Endothelial cell (in vitro differentiated cells): ENCODE measurements at regions not wholly inside any gene's neighbourhood (a gene's known extent, or its start where the extent isn't known, plus 50 kb on each side); places are given as distances from the start of the nearest gene placed in this dataset.

ENCODE experiments used
- DNase-seq: peaks from one replicate; pipeline ENCODE4 v3.0.0; 2021; ENCODE audit warnings: low spot score
- H3K27ac Mint-ChIP-seq: one replicate; pipeline ENCODE4 v1.8.0; 2021; ENCODE audit warnings: mixed read lengths, inconsistent platforms; ENCODE audit not compliant: unreplicated experiment
- H3K27me3 Mint-ChIP-seq: one replicate; pipeline ENCODE4 v1.8.0; 2021; ENCODE audit warnings: mild to moderate bottlenecking, moderate library complexity, mixed read lengths, inconsistent platforms; ENCODE audit not compliant: unreplicated experiment
- H3K36me3 Mint-ChIP-seq: one replicate; pipeline ENCODE4 v1.8.0; 2021; ENCODE audit warnings: mild to moderate bottlenecking, low read depth, mixed read lengths, inconsistent platforms; ENCODE audit not compliant: unreplicated experiment
- H3K4me1 Mint-ChIP-seq: one replicate; pipeline ENCODE4 v1.8.0; 2021; ENCODE audit warnings: mild to moderate bottlenecking, mixed read lengths, inconsistent platforms; ENCODE audit not compliant: unreplicated experiment
- H3K4me3 Mint-ChIP-seq: one replicate; pipeline ENCODE4 v1.8.0; 2021; ENCODE audit warnings: mild to moderate bottlenecking, mixed read lengths, inconsistent platforms; ENCODE audit not compliant: unreplicated experiment
- H3K9me3 Mint-ChIP-seq: one replicate; pipeline ENCODE4 v1.8.0; 2021; ENCODE audit warnings: mixed read lengths, inconsistent platforms; ENCODE audit not compliant: unreplicated experiment
- TF ChIP-seq, protein P1 (sequence below): fragments of 200-600 bp; sonication (generic); IDR thresholded peaks from one replicate; pipeline ENCODE4 v1.5.0; 2021; ENCODE audit warnings: antibody characterized with exemption; ENCODE audit not compliant: unreplicated experiment

DNA sequence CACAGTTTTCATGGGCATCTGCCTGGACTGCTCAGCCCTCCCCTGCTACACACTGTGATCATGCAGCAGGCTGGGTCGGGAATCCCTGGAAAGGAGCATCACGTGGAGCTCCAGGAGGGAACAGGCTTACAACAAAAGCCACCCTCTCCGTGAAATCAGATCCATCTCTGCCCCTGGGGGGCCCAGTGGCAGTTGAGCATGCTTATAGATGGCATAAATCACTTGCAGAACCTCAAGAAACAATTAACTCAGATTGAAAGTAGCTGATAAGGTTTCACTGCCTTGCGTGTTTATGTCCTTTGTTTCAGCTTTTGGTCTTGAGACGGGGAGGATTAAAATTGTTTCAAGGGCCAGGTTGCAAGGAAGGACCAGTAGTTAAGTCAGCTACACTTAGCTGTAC is 354.8 kb upstream of the MEIS1 start:
- TF ChIP-seq, protein P1, sequence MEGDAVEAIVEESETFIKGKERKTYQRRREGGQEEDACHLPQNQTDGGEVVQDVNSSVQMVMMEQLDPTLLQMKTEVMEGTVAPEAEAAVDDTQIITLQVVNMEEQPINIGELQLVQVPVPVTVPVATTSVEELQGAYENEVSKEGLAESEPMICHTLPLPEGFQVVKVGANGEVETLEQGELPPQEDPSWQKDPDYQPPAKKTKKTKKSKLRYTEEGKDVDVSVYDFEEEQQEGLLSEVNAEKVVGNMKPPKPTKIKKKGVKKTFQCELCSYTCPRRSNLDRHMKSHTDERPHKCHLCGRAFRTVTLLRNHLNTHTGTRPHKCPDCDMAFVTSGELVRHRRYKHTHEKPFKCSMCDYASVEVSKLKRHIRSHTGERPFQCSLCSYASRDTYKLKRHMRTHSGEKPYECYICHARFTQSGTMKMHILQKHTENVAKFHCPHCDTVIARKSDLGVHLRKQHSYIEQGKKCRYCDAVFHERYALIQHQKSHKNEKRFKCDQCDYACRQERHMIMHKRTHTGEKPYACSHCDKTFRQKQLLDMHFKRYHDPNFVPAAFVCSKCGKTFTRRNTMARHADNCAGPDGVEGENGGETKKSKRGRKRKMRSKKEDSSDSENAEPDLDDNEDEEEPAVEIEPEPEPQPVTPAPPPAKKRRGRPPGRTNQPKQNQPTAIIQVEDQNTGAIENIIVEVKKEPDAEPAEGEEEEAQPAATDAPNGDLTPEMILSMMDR = no peak
- DNase-seq = no peak
- Mint-ChIP-seq H3K36me3 (no peaks in the 10 kb centered on the region), H3K9me3 (no peaks in the 10 kb centered on the region), H3K4me1 (no peaks in the 10 kb centered on the region), H3K27ac (no peak overlapping the region), H3K27me3 (no peaks in the 10 kb centered on the region), H3K4me3 (no peak overlapping the region)

DNA sequence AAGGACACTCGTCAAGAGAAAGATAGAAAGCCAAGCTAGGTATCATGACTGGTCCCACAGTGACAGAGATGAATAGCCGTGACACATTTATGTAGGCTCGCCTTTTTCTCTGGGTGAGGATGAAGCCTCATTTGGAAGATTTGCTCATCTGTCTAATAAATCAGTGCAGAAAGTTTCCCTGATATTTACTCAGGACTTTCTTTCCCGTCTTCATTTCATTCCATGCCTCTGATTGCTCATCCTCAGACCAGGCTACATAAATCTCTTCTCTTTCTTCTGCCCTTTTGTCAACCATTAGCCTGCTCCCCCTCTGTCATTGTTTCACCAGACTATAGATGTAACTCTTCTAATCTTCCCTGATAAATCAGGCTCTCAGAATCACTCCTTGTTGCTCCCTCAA is 361.8 kb upstream of the MEIS1 start:
- Mint-ChIP-seq H3K4me3 (no peak overlapping the region), H3K36me3 (no peaks in the 10 kb centered on the region)
- no peak for DNase-seq

DNA sequence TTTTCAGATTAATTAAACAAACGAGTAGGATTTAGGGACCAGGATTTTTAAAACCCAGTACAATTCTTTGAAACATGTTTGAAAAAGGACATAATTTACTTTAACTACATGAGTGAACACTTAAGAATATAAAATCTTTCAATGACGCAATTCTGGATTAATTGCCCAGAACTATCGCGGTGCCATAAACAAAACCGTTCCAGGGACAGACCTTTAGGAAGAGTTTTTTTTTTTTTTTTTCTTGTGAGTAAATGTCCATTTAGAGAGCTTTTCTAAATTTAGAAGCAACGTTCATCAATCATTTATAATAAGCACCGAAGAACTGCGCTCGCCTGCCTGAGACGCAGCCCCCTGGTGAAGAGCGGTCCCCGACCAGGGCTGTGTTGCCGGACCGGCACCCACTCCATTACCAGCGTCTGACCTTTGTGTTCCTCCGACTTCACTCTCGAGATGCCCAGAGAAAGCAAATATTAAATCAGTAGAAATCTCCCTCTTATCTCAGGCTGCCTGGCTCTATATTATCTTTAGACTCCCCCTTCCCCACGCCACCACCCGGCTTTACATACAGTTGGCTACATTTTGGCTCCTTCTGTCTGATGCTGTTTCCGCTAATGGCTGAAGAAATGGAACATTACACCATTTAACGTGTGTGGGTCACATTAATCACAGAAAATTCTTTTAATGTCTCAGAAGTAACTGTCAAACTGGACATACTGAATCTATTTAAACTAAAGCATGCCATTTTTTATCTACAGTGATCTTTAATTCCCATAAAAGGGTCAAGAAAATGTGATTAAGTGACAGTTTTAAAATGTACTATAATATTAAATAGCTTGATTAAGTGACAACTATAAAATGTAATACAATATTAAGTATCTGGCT is 364.0 kb upstream of the MEIS1 start:
- H3K27ac Mint-ChIP-seq = no peak overlapping the region
- TF ChIP-seq, protein P1 = no peak
- no peak for DNase-seq
- no peak overlapping the region for H3K4me3 Mint-ChIP-seq
- no peaks in the 10 kb centered on the region for H3K36me3 Mint-ChIP-seq
- H3K4me1 Mint-ChIP-seq = peaks cover 6% of the 10 kb centered on the region
- H3K9me3 Mint-ChIP-seq = no peaks in the 10 kb centered on the region
- H3K27me3 Mint-ChIP-seq = no peaks in the 10 kb centered on the region

More for the DNA sequence above, 361.8 kb upstream of the MEIS1 start:
- Mint-ChIP-seq H3K4me1 (peaks cover 6% of the 10 kb centered on the region), H3K9me3 (no peaks in the 10 kb centered on the region), H3K27me3 (no peaks in the 10 kb centered on the region), H3K27ac (no peak overlapping the region)
- TF ChIP-seq, protein P1 = no peak

DNA sequence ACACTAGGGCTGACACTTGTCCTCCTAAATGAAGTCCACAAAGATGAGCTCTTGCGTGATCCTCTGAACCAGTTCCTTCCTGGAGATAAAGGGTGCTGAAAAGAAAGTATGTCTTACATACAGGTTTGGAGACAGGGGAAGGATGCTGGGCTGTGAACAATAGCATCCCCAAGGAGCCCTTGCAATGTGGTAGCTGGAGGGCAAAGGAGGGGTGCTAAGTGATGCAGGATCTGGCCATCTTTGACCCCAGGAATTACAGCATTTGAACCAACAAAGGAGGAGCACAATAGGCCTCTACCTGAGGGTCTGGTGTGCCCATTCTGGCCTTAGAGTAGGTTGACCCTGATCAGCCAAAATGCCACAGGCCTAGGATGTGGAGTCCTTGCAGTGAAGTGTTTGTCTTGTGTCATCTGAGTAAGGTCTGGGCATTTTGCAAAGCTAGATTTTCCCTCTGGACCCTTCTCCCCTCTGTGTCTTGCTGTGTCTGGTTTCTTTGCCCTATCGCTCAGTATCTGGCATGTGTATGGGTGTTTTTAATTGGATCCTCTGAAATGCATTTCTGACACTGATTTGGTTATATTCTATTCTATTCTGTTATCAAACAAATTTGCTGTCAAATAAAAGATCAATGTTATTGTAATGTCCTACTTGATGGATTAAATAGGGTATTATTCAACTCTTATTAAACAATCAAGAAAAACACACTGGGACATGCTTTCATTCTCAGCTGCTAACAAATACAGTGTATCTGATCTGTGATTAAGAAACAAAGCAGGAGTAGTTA is 364.8 kb upstream of the MEIS1 start:
- no peak for DNase-seq
- Mint-ChIP-seq H3K4me1 (peaks cover 6% of the 10 kb centered on the region), H3K27me3 (no peaks in the 10 kb centered on the region), H3K4me3 (no peak overlapping the region), H3K36me3 (no peaks in the 10 kb centered on the region), H3K9me3 (no peaks in the 10 kb centered on the region), H3K27ac (no peak overlapping the region)
- TF ChIP-seq, protein P1 = no peak

DNA sequence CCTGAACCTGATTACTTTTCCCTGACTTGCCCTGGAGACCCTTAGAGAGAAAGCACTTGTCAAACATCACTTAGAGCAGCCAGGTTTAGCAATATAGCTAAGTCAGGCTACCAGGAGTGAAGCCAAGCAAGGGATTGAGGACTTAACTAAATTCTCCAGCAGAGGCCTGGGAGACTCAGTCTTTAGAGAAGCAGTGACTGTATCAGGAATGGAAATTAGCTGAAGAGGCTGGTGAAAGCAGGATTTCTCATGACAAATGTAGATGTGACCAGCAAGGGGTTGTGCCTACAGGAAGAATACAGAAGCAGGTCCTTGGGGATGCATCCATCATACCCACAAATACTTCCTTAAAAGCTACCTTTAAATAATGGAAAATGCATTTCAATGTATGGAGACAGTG is 368.9 kb upstream of the MEIS1 start:
- peaks cover 6% of the 10 kb centered on the region for H3K4me1 Mint-ChIP-seq
- no peaks in the 10 kb centered on the region for H3K36me3 Mint-ChIP-seq
- H3K27ac Mint-ChIP-seq = no peak overlapping the region
- TF ChIP-seq, protein P1 = no peak
- H3K4me3 Mint-ChIP-seq = no peak overlapping the region
- H3K9me3 Mint-ChIP-seq = no peaks in the 10 kb centered on the region
- no peaks in the 10 kb centered on the region for H3K27me3 Mint-ChIP-seq
- no peak for DNase-seq
